ENCODE measurements at regions not wholly inside any gene's neighbourhood (a gene's known extent, or its start where the extent isn't known, plus 50 kb on each side); places are given as distances from the start of the nearest gene placed in this dataset.
A peak's percentile ranks its signal among the peaks of the same experiment; 100 is the strongest.

GRCh38 chr2:217510771-217511291 lies 492.0 kb downstream of the TNS1 start:
- peak; percentile 87 for TF ChIP-seq CTCF (conservative IDR thresholded peaks at IDR 0.05; ENCODE audit: control insufficient read depth, insufficient read depth, low read depth, low read length)
- H3K4me3 ChIP-seq (ENCODE audit: control insufficient read depth, low read depth, low read length), result no peak overlapping the region
- peak; percentile 90 for DNase-seq (ENCODE audit: low read depth)

GRCh38 chr2:217505303-217505702 lies 497.5 kb downstream of the TNS1 start:
- DNase-seq (ENCODE audit: low read depth), result no peak
- TF ChIP-seq CTCF (conservative IDR thresholded peaks at IDR 0.05; ENCODE audit: control insufficient read depth, insufficient read depth, low read depth, low read length), result no peak
- no peak overlapping the region for H3K4me3 ChIP-seq (ENCODE audit: control insufficient read depth, low read depth, low read length)

GRCh38 chr2:217501887-217502286 lies 500.9 kb downstream of the TNS1 start:
- TF ChIP-seq CTCF (conservative IDR thresholded peaks at IDR 0.05; ENCODE audit: control insufficient read depth, insufficient read depth, low read depth, low read length), result no peak
- no peak for DNase-seq (ENCODE audit: low read depth)
- no peak overlapping the region for H3K4me3 ChIP-seq (ENCODE audit: control insufficient read depth, low read depth, low read length)

- no peak overlapping the region for H3K4me3 ChIP-seq (ENCODE audit: control insufficient read depth, low read depth, low read length)
- TF ChIP-seq CTCF (conservative IDR thresholded peaks at IDR 0.05; ENCODE audit: control insufficient read depth, insufficient read depth, low read depth, low read length), result no peak
- DNase-seq (ENCODE audit: low read depth), result no peak
These were observed 504.9 kb downstream of the TNS1 start for GRCh38 chr2:217497843-217498377.

GRCh38 chr2:217494557-217494956 lies 508.2 kb downstream of the TNS1 start:
- DNase-seq (ENCODE audit: low read depth), result no peak
- H3K4me3 ChIP-seq (ENCODE audit: control insufficient read depth, low read depth, low read length), result no peak overlapping the region
- no peak for TF ChIP-seq CTCF (conservative IDR thresholded peaks at IDR 0.05; ENCODE audit: control insufficient read depth, insufficient read depth, low read depth, low read length)

GRCh38 chr2:217491271-217491670 lies 511.5 kb downstream of the TNS1 start:
- DNase-seq (ENCODE audit: low read depth), result no peak
- TF ChIP-seq CTCF (conservative IDR thresholded peaks at IDR 0.05; ENCODE audit: control insufficient read depth, insufficient read depth, low read depth, low read length), result no peak
- no peak overlapping the region for H3K4me3 ChIP-seq (ENCODE audit: control insufficient read depth, low read depth, low read length)
